GM12878 (cell line): ENCODE measurements at regions not wholly inside any gene's neighbourhood (a gene's known extent, or its start where the extent isn't known, plus 50 kb on each side); places are given as distances from the start of the nearest gene placed in this dataset.

Source experiments
- ATAC-seq: fragments of 200-7000 bp; cut with Tn5 transposase; 3 replicates; pipeline ENCODE4 v1.9.1; 2020; ENCODE audit warnings: mild to moderate bottlenecking, moderate library complexity
- BruUV-seq: library from RNA; stranded (reverse); fragments of 400-500 nt; replicated peaks from 2 replicates; lab custom pipeline; 2021; lab: Mats Ljungman, UMichigan
- CTCF ChIA-PET: fragments of 300-600 bp; sonication (Branson Sonifier 250); formaldehyde crosslinking; extraction: SDS; loops from one replicate; lab custom pipeline; 2021; ENCODE audit warnings: inconsistent platforms; lab: Yijun Ruan, JAX
- POLR2A ChIA-PET: fragments of 350-600 bp; formaldehyde crosslinking; extraction: SDS; loops from one replicate; lab custom pipeline; 2021; ENCODE audit warnings: inconsistent platforms; lab: Charles Lee
- RAD21 ChIA-PET: fragments of 300-600 bp; sonication (Branson Sonifier 250); formaldehyde crosslinking; loops from one replicate; lab custom pipeline; 2023; ENCODE audit warnings: antibody characterized with exemption; ENCODE audit not compliant: unreplicated experiment; lab: Charles Lee
- SMC1A ChIA-PET: fragments of 300-600 bp; sonication (Branson Sonifier 250); formaldehyde crosslinking; loops from one replicate; lab custom pipeline; 2023; ENCODE audit not compliant: unreplicated experiment, uncharacterized antibody; lab: Charles Lee
- DNase-seq: peaks from one replicate; pipeline ENCODE4 v3.0.0-alpha.2; 2011; ENCODE audit warnings: low read depth, low spot score
- FAIRE-seq: peaks from 3 replicates; lab custom pipeline; 2011; peaks lifted over from hg19 to GRCh38; lab: Jason Lieb, UNC
- H2AFZ ChIP-seq: 2 replicates; pipeline ENCODE4 v1.6.0; 2011; ENCODE audit warnings: low read depth, low read length, control low read depth; ENCODE audit not compliant: control insufficient read depth
- H3K27ac ChIP-seq: 2 replicates; pipeline ENCODE4 v1.5.1; 2011; ENCODE audit warnings: control low read depth; ENCODE audit not compliant: control insufficient read depth, insufficient read depth
- H3K27me3 ChIP-seq, 2 experiments: replicated peaks in 1 of 2; 2 replicates each; pipeline versions ENCODE4 v1.6.0 to v1.6.1; 2011; ENCODE audit warnings: low read length in 1 of 2; ENCODE audit not compliant: control insufficient read depth in 2 of 2, insufficient read depth in 2 of 2
- H3K36me3 ChIP-seq, 2 experiments: 2 replicates each; pipeline ENCODE4 v1.5.1; 2011; ENCODE audit warnings: low read length in 1 of 2; ENCODE audit not compliant: control insufficient read depth in 2 of 2, insufficient read depth in 2 of 2
- H3K4me1 ChIP-seq: 2 replicates; pipeline ENCODE4 v1.6.1; 2011; ENCODE audit warnings: mild to moderate bottlenecking, low read length, moderate library complexity, mixed read lengths; ENCODE audit not compliant: control insufficient read depth, insufficient read depth
- H3K4me2 ChIP-seq: 2 replicates; pipeline ENCODE4 v1.6.0; 2011; ENCODE audit warnings: control low read depth; ENCODE audit not compliant: control insufficient read depth, insufficient read depth
- H3K4me3 ChIP-seq: fragments of 200-600 bp; sonication (generic); 2 replicates; pipeline ENCODE4 v1.5.1; 2016
- H3K79me2 ChIP-seq: 2 replicates; pipeline ENCODE4 v1.6.0; 2011; ENCODE audit warnings: low read length; ENCODE audit not compliant: control insufficient read depth, insufficient read depth
- H3K9ac ChIP-seq: 2 replicates; pipeline ENCODE4 v1.8.0; 2011; ENCODE audit warnings: low read length, control low read depth, mixed read lengths; ENCODE audit not compliant: control insufficient read depth, insufficient read depth
- H3K9me3 ChIP-seq: replicated peaks from 3 replicates; pipeline ENCODE4 v1.5.1; 2011; ENCODE audit warnings: mild to moderate bottlenecking, low read length; ENCODE audit not compliant: control insufficient read depth, insufficient read depth
- H4K20me1 ChIP-seq: 2 replicates; pipeline ENCODE4 v1.6.0; 2011; ENCODE audit not compliant: control insufficient read depth, insufficient read depth
- ASH2L ChIP-seq: fragments of 300-600, 200-600 bp; sonication (generic); IDR thresholded peaks from 2 replicates; pipeline ENCODE4 v1.6.1; 2017; ENCODE audit warnings: low read depth, mild to moderate bottlenecking, borderline replicate concordance
- ELK1 ChIP-seq: IDR thresholded peaks from 2 replicates; pipeline ENCODE4 v1.6.1; 2012; ENCODE audit warnings: low read depth, low read length, improper control_type of control experiment
- NKRF ChIP-seq: fragments of 450-650 bp; conservative IDR thresholded peaks from 2 replicates; pipeline ENCODE4 v1.6.1; 2017; ENCODE audit warnings: mild to moderate bottlenecking, moderate library complexity
- NR2F1 ChIP-seq: fragments of 450-650 bp; conservative IDR thresholded peaks from 2 replicates; pipeline ENCODE4 v1.6.1; 2017; ENCODE audit warnings: mild to moderate bottlenecking
- POLR2AphosphoS2 ChIP-seq: IDR thresholded peaks from 2 replicates; pipeline ENCODE4 v1.6.1; 2011; ENCODE audit warnings: low read depth, mild to moderate bottlenecking, low read length, improper control_type of control experiment, moderate library complexity
- REST ChIP-seq: IDR thresholded peaks from 2 replicates; pipeline ENCODE4 v1.6.1; 2012; ENCODE audit warnings: mild to moderate bottlenecking, low read depth, low read length
- SRF ChIP-seq, 2 experiments: IDR thresholded peaks; 2 replicates each; pipeline ENCODE4 v1.6.1; 2011; ENCODE audit warnings: low read depth in 2 of 2, low read length in 2 of 2, mild to moderate bottlenecking in 1 of 2, moderate library complexity in 1 of 2
- STAT3 ChIP-seq: IDR thresholded peaks from 2 replicates; pipeline ENCODE4 v1.6.1; 2011; ENCODE audit warnings: low read depth, low read length, improper control_type of control experiment
- SUPT20H ChIP-seq: IDR thresholded peaks from 2 replicates; pipeline ENCODE4 v1.6.1; 2011; ENCODE audit warnings: low read depth, mild to moderate bottlenecking, low read length, moderate library complexity, borderline replicate concordance; ENCODE audit not compliant: control insufficient read depth
- ZNF622 ChIP-seq: fragments of 450-650 bp; IDR thresholded peaks from 2 replicates; pipeline ENCODE4 v1.6.1; 2017; ENCODE audit warnings: mild to moderate bottlenecking, inconsistent platforms
- ZZZ3 ChIP-seq: IDR thresholded peaks from 2 replicates; pipeline ENCODE4 v1.6.1; 2011; ENCODE audit warnings: low read depth; ENCODE audit not compliant: control insufficient read depth, insufficient read length
- WGBS: methylation state at CpG from one replicate; pipeline ENCODE4 v1.1.6; 2016; ENCODE audit warnings: low lambda C conversion rate; ENCODE audit not compliant: insufficient replicate concordance, insufficient coverage; ENCODE audit errors: missing lambda C conversion rate; 5-methylcytosine and 5-hydroxymethylcytosine counted together
- in situ Hi-C: fragments of 300-500 bp; cut with MboI; formaldehyde crosslinking; loops from 9 replicates; pipeline ENCODE4 v1.14.3; 2018; ENCODE audit warnings: mixed read lengths
- intact Hi-C: fragments of 100-400 bp; cut with micrococcal nuclease; formaldehyde crosslinking; loops from one replicate; pipeline ENCODE4 v1.14.2; 2022; ENCODE audit not compliant: unreplicated experiment

- TF ChIP-seq REST (no peak), ELK1 (no peak), ASH2L (no peak)
- TF ChIP-seq, all 136 proteins: peak for 0
Observed at GRCh38 chr15:69535998-69536397, 83.4 kb downstream of the RPLP1 start (continued).

GRCh38 chr15:69536726-69537512 is 84.3 kb downstream of the RPLP1 start:
- intact Hi-C loops, result no loop called here
- ChIA-PET CTCF (interaction anchor here (0.7 kb wide), 1 partner anchor 13 kb away, joined by 3 read pairs; no protein-coding TSS in a partner anchor), POLR2A (no interaction called here), RAD21 (no interaction called here), SMC1A (no interaction called here)
- H3K9ac ChIP-seq, result no peak overlapping the region
- no peak for DNase-seq
- no peaks in the 10 kb centered on the region for H3K9me3 ChIP-seq
- no peak overlapping the region for H3K4me2 ChIP-seq
- no peaks in the 10 kb centered on the region for H3K4me1 ChIP-seq
- no TSS peak for BruUV-seq
- H2AFZ ChIP-seq, result no peak overlapping the region
- H4K20me1 ChIP-seq, result no peaks in the 10 kb centered on the region
- H3K27me3 ChIP-seq, result no peaks in the 10 kb centered on the region
- in situ Hi-C loops, result no loop called here
- H3K4me3 ChIP-seq, result no peak overlapping the region
- WGBS, result 24% methylated on average over 7 of the region's 7 CpGs
- no peaks in the 10 kb centered on the region for H3K36me3 ChIP-seq
- no peak overlapping the region for H3K27ac ChIP-seq
- no peaks in the 10 kb centered on the region for H3K79me2 ChIP-seq
- no peak for FAIRE-seq
- TF ChIP-seq STAT3, result no peak
- no peak for TF ChIP-seq NKRF
- no peak for TF ChIP-seq ZZZ3
- TF ChIP-seq NR2F1, result no peak
- TF ChIP-seq SUPT20H, result no peak
- TF ChIP-seq ZNF622, result no peak
- TF ChIP-seq SRF (IDR thresholded peaks at IDR 0.05; ENCODE audit: low read depth in 2 of 2, low read length in 2 of 2), result no peak
- no peak for TF ChIP-seq POLR2AphosphoS2
- ATAC-seq, result no peak
